ENCODE measurements at regions not wholly inside any gene's neighbourhood (a gene's known extent, or its start where the extent isn't known, plus 50 kb on each side); places are given as distances from the start of the nearest gene placed in this dataset.

DNA sequence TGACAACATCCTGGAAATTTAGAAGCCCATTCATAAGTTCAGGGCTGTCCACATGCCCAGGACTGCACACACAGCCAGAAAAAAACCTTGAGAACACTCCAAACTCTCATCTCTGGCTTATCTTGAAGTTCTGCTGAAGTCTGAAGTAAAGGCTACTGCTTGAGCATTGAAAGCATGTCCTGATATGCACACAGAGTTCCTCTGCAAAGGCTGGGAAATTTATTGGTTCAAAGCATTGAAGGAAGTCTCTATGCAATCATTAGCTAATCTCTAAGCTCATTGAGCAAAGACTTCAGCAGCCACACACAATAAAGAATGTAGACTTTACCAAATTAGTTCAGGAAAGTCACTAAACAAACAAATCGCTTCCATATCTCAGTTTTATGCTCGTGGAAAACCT, 162.0 kb upstream of the STT3B start:
- H3K4me3 ChIP-seq (ENCODE audit: control insufficient read depth, low read depth, low read length), result no peak overlapping the region
- no peak for TF ChIP-seq CTCF (conservative IDR thresholded peaks at IDR 0.05; ENCODE audit: control insufficient read depth, insufficient read depth, low read depth, low read length)
- no peak for DNase-seq (ENCODE audit: low read depth)

- no peak for DNase-seq (ENCODE audit: low read depth)
- TF ChIP-seq CTCF (conservative IDR thresholded peaks at IDR 0.05; ENCODE audit: control insufficient read depth, insufficient read depth, low read depth, low read length), result no peak
- no peak overlapping the region for H3K4me3 ChIP-seq (ENCODE audit: control insufficient read depth, low read depth, low read length)
These were observed 161.1 kb upstream of the STT3B start for GRCh38 chr3:31371484-31372177.

- no peak for DNase-seq (ENCODE audit: low read depth)
- TF ChIP-seq CTCF (conservative IDR thresholded peaks at IDR 0.05; ENCODE audit: control insufficient read depth, insufficient read depth, low read depth, low read length), result no peak
- H3K4me3 ChIP-seq (ENCODE audit: control insufficient read depth, low read depth, low read length), result no peak overlapping the region
These were observed 159.0 kb upstream of the STT3B start for GRCh38 chr3:31373681-31374080.

DNA sequence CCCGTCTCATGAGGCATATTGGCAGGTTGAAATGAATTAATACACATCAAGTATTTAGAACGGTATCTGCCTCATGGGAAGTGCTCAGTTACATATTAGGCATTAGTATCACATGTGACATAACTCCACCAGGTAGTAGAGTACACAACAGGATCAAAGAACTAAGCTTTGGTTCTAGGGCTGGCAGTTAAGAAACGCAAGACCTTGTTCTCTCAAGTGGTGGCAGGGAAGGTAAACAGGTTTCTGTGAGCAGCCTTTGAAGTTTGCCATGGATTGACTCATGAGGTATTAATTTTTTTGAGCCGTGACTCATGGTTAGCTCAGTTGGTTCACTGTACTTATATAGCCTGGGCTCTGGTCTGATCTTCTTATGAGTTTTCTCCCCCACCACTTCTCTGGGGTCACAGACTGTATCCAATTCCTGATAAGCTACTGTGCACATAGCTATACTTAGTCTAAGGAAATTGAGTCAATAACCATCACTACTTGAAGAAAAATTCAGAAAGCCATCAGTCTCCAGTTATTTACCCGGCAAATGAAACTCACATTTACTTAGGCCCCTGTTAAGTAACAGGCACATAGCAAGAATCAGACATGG, 155.6 kb upstream of the STT3B start:
- DNase-seq (ENCODE audit: low read depth), result peak; percentile 80
- no peak overlapping the region for H3K4me3 ChIP-seq (ENCODE audit: control insufficient read depth, low read depth, low read length)
- no peak for TF ChIP-seq CTCF (conservative IDR thresholded peaks at IDR 0.05; ENCODE audit: control insufficient read depth, insufficient read depth, low read depth, low read length)

DNA sequence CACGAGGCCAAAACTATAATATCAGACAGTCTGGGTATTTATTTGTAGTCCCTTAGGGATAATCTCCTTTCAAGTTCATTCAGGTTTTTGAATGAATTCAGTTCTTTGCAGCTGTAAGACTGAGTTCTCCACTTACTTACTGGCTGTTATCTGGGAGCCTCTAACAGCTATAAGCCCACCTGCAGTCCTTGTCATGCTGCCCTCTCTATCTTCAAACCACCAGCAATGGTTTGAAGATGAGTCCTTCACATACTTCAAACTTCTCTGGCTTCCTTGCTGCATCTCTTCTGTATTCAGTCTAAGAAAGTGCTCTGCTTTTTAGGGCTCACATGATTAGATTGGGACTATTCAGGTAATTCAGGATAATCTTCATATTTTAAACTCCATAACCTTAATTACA, 154.5 kb upstream of the STT3B start:
- TF ChIP-seq CTCF (conservative IDR thresholded peaks at IDR 0.05; ENCODE audit: control insufficient read depth, insufficient read depth, low read depth, low read length), result no peak
- DNase-seq (ENCODE audit: low read depth), result no peak
- H3K4me3 ChIP-seq (ENCODE audit: control insufficient read depth, low read depth, low read length), result no peak overlapping the region

DNA sequence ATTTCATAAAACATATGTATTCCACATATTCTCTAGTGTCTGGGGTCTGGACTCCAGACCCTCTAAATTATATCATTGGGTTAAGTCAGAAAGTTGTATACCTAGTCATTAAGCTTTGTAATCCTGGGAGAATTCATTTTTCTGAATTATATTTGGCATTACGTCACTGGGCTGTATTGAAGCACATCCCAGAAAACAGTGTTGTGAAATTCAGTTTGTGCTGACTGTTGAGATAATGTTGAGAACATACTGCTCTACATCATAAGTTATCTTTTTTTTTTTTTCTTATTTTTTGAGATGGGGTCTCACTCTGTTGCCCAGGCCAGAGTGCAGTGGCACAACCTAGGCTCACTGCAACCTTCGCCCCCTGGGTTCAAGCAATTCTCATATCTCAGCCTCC, 153.1 kb upstream of the STT3B start:
- no peak for TF ChIP-seq CTCF (conservative IDR thresholded peaks at IDR 0.05; ENCODE audit: control insufficient read depth, insufficient read depth, low read depth, low read length)
- peak; percentile 38 for DNase-seq (ENCODE audit: low read depth)
- no peak overlapping the region for H3K4me3 ChIP-seq (ENCODE audit: control insufficient read depth, low read depth, low read length)

Data from fibroblast of mammary gland (primary cell).